ENCODE measurements at regions not wholly inside any gene's neighbourhood (a gene's known extent, or its start where the extent isn't known, plus 50 kb on each side); places are given as distances from the start of the nearest gene placed in this dataset.
"Not testable (repeated sequence)": the region's sequence is repeated elsewhere in the genome, so short reads cannot be mapped to it uniquely, and the experiment has no call there.

DNA sequence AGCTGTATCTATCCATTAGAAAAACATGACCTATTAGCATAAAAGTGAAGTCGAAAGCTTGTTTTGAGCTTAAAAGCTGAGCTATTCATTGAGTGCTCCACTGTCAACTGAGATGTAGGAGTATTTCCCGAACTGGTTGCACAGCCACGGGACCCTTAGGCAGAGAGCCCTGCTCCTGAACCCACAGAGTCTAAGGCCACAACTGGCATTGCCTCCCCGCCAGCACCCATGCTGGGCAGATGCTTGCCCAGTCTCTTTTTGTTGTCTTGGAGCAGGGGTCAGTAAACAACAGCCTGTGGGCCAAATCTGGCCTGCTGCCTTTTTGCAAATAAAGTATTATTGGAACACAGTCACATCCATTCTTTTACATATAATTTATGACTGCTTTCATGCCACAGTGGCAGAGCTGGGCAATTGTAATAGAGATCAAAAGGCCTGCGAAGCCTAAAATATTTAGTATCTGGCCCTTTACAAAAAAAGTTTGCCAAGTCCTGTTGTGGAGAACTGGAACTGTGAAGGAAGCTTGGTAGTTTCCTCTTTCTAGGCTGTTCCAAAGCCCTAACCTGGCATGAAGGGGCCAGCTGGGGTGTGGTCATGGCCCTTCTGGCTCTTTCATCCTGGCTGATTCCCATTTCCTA is 58.4 kb upstream of the WAPL start:
- no peak for DNase-seq (ENCODE audit: low read depth)

DNA sequence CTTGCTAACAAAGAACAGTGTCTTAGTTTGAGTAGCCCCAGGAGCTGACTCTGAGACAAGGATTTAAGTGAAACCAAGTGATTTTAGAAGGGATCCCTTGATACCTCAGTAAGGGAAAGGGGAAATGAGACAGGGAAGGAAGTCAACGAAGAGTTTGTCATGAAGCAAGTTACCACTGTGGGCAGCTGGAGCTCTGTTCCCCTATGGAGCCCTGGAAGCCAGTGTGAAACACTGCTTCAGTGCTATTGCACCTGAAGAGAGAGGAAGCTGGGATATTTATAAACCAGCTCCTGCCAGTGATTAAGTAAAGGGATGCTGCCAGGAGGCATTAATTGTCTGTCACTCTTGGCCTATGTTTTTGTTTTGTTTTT is 58.9 kb upstream of the WAPL start:
- DNase-seq (ENCODE audit: low read depth) = no peak

GRCh38 chr10:86583983-86584382 is 62.4 kb upstream of the WAPL start:
- no peak for DNase-seq (ENCODE audit: low read depth)

GRCh38 chr10:86585037-86585929 is 63.7 kb upstream of the WAPL start:
- DNase-seq (ENCODE audit: low read depth) = peak; percentile 39

GRCh38 chr10:86586516-86586915 is 64.9 kb upstream of the WAPL start:
- no peak for DNase-seq (ENCODE audit: low read depth)

DNA sequence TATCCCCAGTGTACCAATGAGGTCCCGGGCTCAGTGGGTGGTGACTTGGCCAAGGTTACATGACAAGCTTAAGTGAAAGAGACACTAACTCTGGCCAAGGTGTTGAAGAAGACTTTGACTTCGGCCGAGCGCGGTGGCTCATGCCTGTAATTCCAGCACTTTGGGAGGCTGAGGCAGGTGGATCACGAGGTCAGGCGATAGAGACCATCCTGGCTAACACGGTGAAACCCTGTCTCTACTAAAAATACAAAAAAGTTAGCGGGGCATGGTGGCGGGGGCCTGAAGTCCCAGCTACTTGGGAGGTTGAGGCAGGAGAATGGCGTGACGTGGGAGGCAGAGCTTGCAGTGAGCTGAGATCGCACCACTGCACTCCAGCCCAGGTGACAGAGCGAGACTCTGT is 65.6 kb upstream of the OPN4 start:
- DNase-seq (ENCODE audit: low read depth) = not testable (repeated sequence)

- no peak for DNase-seq (ENCODE audit: low read depth)
Measured at GRCh38 chr10:86591436-86591835, 62.9 kb upstream of the OPN4 start.

DNA sequence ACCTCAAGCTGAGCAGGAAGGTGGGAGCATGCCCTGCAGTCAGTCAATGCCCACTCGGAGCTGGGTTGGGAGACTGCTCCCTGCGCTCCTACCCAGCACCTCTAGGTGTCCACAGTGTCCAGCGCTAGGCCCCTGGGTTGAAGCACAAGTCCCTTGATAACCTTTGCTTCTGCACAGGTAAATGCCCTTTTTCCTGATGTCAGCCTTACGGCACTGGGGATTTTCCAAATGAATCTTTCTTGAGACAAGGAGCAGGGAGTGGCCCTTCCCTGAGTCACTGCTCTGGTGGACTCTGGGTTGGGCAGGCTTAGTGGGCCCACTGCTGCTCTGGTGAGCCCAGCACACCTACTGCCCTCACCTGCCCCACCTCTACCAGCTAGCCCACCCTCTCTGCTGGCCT is 61.9 kb upstream of the OPN4 start:
- DNase-seq (ENCODE audit: low read depth) = no peak

GRCh38 chr10:86594535-86594934 is 59.8 kb upstream of the OPN4 start:
- peak; percentile 60 for DNase-seq (ENCODE audit: low read depth)

GRCh38 chr10:86595496-86595895 is 58.9 kb upstream of the OPN4 start:
- DNase-seq (ENCODE audit: low read depth) = no peak

DNA sequence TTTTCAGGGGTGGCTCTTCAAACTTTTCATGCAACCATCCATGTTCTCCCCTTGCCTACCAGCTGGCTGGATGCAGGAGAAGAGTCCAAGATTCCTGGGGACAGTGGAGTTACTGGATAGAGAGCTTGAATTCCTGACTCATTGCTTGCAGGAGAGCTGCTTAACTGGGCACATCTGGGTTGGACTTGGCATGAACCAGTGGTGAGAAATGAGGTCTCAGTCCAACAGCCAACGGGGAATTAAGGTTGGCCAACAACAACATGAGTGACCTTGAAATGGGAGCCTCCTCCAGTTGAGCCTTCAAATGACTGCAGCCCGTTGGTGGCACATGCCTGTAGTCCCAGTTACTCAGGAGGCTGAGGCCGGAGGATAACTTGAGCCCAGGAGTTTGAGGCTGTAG is 58.1 kb upstream of the OPN4 start:
- no peak for DNase-seq (ENCODE audit: low read depth)

GRCh38 chr10:86597306-86597705 is 57.0 kb upstream of the OPN4 start:
- no peak for DNase-seq (ENCODE audit: low read depth)

DNA sequence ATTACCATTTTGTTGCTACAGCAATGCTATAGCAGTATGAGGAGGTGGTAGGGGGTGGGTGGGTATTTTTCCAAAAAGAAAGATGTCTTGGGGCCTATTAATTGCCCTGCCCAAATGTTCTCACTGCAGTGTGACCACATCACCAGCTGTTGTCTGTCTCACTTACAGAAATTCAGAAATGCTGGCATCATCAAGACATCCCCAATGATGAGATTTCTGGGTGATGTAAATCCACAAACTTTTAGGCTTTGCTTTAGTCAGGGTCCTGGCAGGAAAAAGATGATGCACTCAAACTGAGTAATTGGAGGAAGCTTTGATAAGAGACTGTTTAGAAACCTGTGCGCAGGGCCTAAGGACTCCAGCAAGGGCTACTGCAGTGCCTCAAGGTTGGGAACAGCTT is 56.2 kb upstream of the OPN4 start:
- DNase-seq (ENCODE audit: low read depth) = no peak

DNA sequence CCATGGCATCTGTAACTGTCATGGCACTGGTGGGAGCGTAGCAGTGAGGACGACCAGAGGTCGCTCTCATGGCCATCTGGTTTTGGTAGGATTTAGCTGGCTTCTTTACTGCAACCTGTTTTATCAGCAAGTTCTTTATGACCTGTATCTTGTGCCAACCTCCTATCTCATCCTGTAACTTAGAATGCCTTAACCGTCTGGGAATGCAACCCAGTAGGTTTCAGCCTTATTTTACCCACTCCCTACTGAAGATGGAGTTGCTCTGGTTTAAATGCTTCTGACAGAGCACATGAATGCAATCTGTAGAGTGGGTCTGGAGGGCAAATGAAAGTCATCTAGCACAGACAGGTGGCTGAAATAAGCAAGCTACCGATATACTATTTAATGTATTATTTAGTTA is 55.3 kb upstream of the OPN4 start:
- no peak for DNase-seq (ENCODE audit: low read depth)

DNA sequence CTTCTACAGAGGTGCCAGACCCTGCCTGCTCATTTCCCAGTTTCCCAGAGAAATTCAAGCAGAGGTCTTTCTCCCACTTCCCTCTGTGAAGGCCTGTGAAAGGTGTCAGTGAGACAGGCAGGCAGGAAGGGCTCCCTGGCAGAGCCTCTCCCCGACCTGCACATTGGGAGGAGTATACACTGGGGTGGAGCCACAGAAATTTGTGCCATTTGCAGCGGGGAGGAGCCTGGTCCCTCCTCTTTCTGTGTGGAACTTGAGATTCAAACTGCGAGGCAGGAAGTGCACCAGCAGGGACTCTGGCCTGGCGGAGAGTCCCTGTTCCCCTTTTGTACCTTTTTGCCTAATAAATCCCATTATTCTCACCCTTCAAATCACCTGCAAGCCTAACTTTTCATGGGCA is 54.6 kb upstream of the OPN4 start:
- DNase-seq (ENCODE audit: low read depth) = no peak

DNA sequence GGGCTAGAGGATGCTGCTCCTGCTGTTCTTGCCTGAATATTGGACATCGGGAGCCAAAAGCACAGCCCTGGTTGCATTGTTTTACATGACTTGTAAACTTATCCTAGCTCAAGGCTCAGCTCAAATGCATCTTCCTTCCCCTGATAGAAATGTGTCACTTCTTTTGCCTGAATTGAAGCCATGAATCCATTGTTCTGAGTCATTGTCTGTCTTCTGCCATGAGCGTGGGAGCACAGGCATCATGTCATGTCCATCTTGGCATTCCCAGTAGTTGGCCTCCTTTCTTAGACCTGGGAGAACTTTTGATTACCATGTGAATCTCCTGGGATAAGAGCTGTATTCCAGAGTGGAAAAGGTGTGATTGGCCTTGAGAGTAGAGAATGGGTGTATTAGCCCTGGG is 54.1 kb upstream of the OPN4 start:
- no peak for DNase-seq (ENCODE audit: low read depth)

DNA sequence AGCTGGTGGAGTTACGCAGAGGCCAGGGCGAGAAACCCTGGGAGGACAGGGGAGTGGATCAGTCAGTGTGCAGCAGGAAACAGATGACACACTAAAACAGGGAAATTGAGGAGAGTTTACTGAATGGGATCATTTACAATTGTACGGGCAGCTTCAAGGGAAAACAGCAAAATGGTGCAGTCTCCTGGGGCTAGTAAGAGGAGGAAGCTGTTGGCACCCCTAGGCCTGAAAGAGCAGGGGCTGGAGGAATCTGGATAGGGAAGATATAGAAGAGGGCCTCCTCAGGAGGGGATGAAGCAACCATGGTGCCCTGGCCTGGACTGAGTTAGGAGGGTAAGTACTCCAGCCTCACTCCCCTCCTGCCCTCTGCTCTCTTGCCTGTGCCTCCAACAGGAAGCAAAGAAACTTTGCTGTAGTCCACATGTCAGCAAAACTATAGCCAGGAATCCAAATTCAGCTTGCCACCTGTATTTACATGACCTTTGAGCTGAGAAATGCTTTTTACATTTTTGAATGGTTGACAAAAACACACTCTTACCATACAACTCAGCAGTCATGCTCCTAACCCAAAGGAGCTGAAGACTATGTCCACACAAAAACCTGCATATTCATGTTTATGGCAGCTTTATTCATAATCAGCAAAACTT is 52.3 kb upstream of the OPN4 start:
- no peak for DNase-seq (ENCODE audit: low read depth)

DNA sequence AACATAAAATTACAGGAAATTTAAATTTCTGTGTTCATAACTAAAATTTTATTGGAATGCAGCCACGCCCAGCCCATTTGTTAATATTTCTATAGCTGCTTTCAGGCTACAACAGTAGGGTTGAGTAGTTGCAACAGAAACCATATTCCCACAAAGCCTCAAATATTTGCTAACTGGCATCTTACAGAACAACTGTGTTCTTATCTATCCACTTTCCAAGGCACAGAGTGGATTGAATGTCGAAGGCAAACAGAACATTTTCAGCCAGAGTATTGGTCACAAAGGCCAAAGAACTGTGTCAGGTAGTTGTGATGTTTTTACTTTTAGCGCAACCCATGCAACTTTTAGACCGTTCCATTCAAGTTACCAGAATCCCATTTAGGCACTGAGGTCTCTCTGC is 51.1 kb upstream of the OPN4 start:
- peak; percentile 29 for DNase-seq (ENCODE audit: low read depth)

All from iris pigment epithelial cell (primary cell).